GM10266 (cell line): ENCODE measurements at regions not wholly inside any gene's neighbourhood (a gene's known extent, or its start where the extent isn't known, plus 50 kb on each side); places are given as distances from the start of the nearest gene placed in this dataset.

Experiments used
- DNase-seq: peaks from one replicate; pipeline ENCODE4 v3.0.0; 2012; ENCODE audit errors: extremely low spot score
- TF ChIP-seq, protein P1 (sequence below): IDR thresholded peaks from 2 replicates; pipeline ENCODE4 v1.5.1; 2012; ENCODE audit warnings: mild to moderate bottlenecking, low read depth; ENCODE audit not compliant: control insufficient read depth, insufficient read depth; ENCODE audit errors: missing control alignments

DNA sequence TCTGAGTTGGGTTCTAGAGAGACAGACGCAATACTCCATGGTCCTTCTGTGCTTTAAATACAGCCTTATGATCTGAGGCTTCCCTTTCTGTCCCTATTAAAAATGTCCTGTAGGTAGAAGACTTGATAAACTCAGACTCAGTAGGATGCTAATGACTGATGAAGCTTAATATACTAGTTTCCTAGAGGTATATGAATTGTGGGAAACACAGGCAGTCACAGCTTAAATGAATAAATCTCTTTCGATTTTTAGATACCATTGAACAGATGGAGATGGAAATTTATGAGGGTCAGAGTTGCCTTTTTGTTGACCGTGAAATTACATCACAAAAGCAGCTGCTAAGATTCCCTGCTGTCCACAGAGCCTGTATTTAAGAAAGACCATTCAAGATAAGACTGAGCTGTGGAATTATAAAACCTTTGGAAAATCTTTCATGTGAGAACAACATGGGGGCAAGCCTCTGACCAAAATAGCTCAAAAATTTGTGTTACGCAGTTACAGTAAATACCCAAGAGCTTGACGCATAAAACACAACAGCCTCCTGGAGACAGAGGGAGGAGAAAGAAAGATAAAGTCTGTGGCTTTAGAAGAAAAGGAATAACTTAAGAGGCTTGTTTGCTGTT lies 172.3 kb downstream of the AASDHPPT start:
- TF ChIP-seq, protein P1, sequence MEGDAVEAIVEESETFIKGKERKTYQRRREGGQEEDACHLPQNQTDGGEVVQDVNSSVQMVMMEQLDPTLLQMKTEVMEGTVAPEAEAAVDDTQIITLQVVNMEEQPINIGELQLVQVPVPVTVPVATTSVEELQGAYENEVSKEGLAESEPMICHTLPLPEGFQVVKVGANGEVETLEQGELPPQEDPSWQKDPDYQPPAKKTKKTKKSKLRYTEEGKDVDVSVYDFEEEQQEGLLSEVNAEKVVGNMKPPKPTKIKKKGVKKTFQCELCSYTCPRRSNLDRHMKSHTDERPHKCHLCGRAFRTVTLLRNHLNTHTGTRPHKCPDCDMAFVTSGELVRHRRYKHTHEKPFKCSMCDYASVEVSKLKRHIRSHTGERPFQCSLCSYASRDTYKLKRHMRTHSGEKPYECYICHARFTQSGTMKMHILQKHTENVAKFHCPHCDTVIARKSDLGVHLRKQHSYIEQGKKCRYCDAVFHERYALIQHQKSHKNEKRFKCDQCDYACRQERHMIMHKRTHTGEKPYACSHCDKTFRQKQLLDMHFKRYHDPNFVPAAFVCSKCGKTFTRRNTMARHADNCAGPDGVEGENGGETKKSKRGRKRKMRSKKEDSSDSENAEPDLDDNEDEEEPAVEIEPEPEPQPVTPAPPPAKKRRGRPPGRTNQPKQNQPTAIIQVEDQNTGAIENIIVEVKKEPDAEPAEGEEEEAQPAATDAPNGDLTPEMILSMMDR = no peak
- no peak for DNase-seq

DNA sequence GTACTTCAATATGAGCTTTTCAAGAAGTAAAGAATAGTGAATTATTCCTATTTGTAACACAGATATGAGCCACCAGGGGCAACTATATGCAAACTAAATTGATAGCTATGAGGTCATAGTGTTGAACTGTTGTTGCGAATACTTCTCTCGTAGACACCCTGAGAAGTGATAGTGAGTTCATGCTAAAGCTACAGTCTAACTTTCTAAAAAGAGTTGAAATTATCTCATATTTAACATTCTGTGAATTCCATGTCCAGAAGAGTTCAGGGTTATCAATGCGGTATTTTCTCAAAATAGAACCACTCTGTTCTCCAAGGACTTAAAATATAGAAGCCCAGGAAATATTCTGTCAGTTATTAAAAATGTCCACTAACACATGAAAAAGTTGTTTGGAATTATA lies 185.4 kb downstream of the AASDHPPT start:
- no peak for DNase-seq
- TF ChIP-seq, protein P1 = no peak

DNA sequence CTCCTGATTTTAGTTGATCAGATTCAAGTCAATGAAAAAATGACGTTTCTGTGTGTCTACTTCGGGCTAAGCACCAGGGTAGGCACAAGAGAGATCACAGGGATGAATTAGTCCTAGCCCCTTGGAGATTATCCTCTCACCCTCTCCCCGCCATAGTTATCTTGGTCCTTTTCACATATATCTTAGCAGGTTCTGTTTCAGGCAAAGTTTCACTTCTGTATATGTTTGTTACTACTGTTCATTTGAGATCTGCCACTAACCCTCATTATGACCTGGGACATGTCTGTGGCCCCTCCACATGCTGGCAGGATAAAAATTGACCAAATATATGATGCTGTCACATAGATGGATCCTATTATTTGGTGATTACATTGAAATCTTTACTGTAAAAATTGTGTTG lies 186.1 kb downstream of the AASDHPPT start:
- no peak for DNase-seq
- TF ChIP-seq, protein P1 = no peak

DNA sequence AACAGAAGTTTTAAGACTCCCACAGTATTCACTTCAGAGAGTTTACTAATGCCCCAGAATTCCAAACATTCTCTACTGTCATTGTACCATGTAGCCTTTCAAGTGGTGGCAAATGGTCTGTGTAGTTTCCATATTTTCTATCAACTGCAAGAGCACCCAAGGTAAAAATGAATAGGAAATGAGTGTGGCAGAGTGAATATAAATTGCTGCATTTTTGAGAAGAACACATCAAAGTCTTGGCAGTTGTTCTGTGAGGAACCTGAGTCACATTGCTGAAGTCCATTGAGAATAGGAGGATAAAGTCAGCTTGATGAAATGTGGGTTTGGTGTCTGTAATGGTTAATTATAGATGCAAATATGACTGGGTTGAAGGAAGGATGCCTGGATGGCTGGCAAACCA lies 193.6 kb downstream of the AASDHPPT start:
- TF ChIP-seq, protein P1 = no peak
- no peak for DNase-seq

DNA sequence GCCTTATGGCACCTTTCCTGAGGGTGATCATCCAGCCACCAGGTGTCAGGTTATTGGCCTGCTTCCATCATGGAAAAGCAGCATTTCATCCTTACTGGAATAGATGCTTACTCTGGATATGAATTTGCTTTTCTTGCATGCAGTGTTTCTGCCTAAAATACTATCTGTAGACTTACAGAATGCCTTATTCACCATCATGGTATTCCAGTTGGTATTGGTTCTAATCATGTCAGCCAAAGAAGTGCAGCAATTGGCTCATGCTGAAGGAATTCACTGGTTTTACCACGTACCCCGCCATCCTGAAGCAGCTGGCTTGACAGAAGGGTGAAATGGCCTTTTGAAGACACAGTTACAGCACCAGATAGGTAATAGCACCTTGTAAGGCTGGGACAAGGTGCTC lies 194.2 kb downstream of the AASDHPPT start:
- DNase-seq = no peak
- TF ChIP-seq, protein P1 = no peak

DNA sequence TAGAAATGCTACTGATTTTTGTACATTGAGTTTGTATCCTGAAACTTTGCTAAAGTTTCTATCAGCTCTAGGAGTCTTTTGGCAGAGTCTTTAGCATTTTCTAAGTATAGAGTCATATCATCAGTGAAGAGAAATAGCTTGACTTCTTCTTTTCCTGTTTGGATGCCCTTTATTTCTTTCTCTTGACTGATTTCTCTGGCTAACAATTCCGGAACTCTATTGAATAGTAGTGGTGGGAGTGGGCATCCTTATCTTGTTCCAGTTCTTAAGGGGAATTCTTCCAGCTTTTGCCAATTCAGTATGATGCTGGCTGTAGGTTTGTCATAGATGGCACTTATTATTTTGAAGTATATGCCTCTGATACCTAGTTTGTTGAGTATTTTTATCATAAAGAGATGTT lies 197.7 kb downstream of the AASDHPPT start:
- TF ChIP-seq, protein P1 = no peak
- DNase-seq = no peak

DNA sequence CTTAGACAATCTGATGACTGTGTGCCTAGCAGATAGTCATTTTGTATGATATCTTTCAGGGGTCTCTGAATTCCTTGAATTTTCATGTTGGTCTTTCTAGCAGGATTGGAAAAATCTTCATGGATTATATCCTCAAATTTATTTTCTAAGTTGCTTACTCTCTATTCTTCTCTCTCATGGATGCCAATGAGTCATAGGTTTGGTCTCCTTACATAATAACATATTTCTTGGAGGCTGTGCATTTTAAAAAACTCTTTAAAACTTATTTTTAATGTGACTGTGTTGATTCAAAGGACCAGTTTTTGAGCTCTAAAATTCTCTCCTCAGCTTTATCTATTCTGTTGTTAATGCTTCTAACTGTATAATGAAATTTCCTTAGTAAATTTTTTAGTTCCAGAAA lies 198.7 kb downstream of the AASDHPPT start:
- no peak for DNase-seq
- TF ChIP-seq, protein P1 = no peak
